ENCODE measurements at regions not wholly inside any gene's neighbourhood (a gene's known extent, or its start where the extent isn't known, plus 50 kb on each side); places are given as distances from the start of the nearest gene placed in this dataset.

DNA sequence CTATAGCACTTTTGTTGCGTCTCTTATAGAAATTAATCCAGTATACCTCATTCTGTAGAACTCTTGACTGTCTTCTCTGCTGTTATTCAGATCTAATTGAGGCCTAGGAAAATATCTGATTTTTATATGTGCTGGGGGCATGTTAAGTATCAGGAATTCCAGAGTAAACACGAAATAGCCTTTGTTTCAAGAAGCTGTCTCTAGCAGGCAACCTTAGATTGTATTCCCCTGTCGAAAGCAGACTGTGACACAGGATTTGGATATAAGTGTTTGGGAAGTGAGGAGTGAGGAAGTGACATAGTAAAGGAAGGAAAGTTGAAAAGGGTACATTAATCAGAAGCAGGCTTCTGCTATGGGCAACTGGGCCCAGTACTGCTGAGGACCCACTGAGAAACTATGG, 72.1 kb upstream of the RASA1 start:
- TF ChIP-seq, protein P1, sequence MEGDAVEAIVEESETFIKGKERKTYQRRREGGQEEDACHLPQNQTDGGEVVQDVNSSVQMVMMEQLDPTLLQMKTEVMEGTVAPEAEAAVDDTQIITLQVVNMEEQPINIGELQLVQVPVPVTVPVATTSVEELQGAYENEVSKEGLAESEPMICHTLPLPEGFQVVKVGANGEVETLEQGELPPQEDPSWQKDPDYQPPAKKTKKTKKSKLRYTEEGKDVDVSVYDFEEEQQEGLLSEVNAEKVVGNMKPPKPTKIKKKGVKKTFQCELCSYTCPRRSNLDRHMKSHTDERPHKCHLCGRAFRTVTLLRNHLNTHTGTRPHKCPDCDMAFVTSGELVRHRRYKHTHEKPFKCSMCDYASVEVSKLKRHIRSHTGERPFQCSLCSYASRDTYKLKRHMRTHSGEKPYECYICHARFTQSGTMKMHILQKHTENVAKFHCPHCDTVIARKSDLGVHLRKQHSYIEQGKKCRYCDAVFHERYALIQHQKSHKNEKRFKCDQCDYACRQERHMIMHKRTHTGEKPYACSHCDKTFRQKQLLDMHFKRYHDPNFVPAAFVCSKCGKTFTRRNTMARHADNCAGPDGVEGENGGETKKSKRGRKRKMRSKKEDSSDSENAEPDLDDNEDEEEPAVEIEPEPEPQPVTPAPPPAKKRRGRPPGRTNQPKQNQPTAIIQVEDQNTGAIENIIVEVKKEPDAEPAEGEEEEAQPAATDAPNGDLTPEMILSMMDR (IDR thresholded peaks at IDR 0.05): no peak
- no peak for TF ChIP-seq POLR2AphosphoS5 (IDR thresholded peaks at IDR 0.05)
- TF ChIP-seq EP300 (IDR thresholded peaks at IDR 0.05): no peak

Data from esophagus muscularis mucosa (tissue), 4 donors.